GM21526 (cell line): ENCODE measurements at regions not wholly inside any gene's neighbourhood (a gene's known extent, or its start where the extent isn't known, plus 50 kb on each side); places are given as distances from the start of the nearest gene placed in this dataset.
"Not testable (repeated sequence)": the region's sequence is repeated elsewhere in the genome, so short reads cannot be mapped to it uniquely, and the experiment has no call there.

Experiments
- ATAC-seq: cut with Tn5 transposase; IDR thresholded peaks from one replicate; pipeline ENCODE4 v1.9.1; 2021; ENCODE audit warnings: moderate library complexity; ENCODE audit not compliant: unreplicated experiment, low FRiP score

- ATAC-seq, result peak; percentile 1
Measured at GRCh38 chr13:44142540-44142867, 231.1 kb upstream of the SERP2 start.

GRCh38 chr13:44142941-44143665, 230.5 kb upstream of the SERP2 start:
- no peak for ATAC-seq

GRCh38 chr13:44146138-44146537, 227.5 kb upstream of the SERP2 start:
- ATAC-seq, result no peak

GRCh38 chr13:44147233-44147632, 226.4 kb upstream of the SERP2 start:
- ATAC-seq, result no peak

GRCh38 chr13:44147648-44148047, 226.0 kb upstream of the SERP2 start:
- ATAC-seq, result no peak

- no peak for ATAC-seq
Measured at GRCh38 chr13:44148159-44148914, 225.3 kb upstream of the SERP2 start.

- ATAC-seq, result not testable (repeated sequence)
Measured at GRCh38 chr13:44149231-44149630, 224.4 kb upstream of the SERP2 start.

GRCh38 chr13:44149821-44150220, 223.8 kb upstream of the SERP2 start:
- no peak for ATAC-seq

GRCh38 chr13:44151474-44151873, 222.2 kb upstream of the SERP2 start:
- no peak for ATAC-seq

- ATAC-seq, result no peak
Measured at GRCh38 chr13:44153496-44153895, 220.1 kb upstream of the SERP2 start.

- ATAC-seq, result no peak
Measured at GRCh38 chr13:44155422-44156293, 218.0 kb upstream of the SERP2 start.

- ATAC-seq, result no peak
Measured at GRCh38 chr13:44156294-44156658, 217.3 kb upstream of the SERP2 start.

- ATAC-seq, result no peak
Measured at GRCh38 chr13:44157606-44158005, 216.0 kb upstream of the SERP2 start.

- ATAC-seq, result no peak
Measured at GRCh38 chr13:44158098-44158521, 215.5 kb upstream of the SERP2 start.

GRCh38 chr13:44158881-44159632, 214.6 kb upstream of the SERP2 start:
- no peak for ATAC-seq

- no peak for ATAC-seq
Measured at GRCh38 chr13:44159633-44160279, 213.9 kb upstream of the SERP2 start.

- ATAC-seq, result no peak
Measured at GRCh38 chr13:44160591-44161191, 212.9 kb upstream of the SERP2 start.

- no peak for ATAC-seq
Measured at GRCh38 chr13:44163108-44163507, 210.5 kb upstream of the SERP2 start.

GRCh38 chr13:44165221-44165888, 208.3 kb upstream of the SERP2 start:
- no peak for ATAC-seq
